ENCODE measurements at regions not wholly inside any gene's neighbourhood (a gene's known extent, or its start where the extent isn't known, plus 50 kb on each side); places are given as distances from the start of the nearest gene placed in this dataset.

GRCh38 chr5:175025077-175025476 lies 300.7 kb downstream of the MSX2 start:
- TF ChIP-seq CTCF (IDR thresholded peaks at IDR 0.05): no peak

GRCh38 chr5:175021841-175022625 lies 297.7 kb downstream of the MSX2 start:
- Histone ChIP-seq H3K4me3 (no peak overlapping the region), H3K9me3 (no peaks in the 10 kb centered on the region), H3K27me3 (no peaks in the 10 kb centered on the region), H3K27ac (no peak overlapping the region), H3K36me3 (no peaks in the 10 kb centered on the region), H3K4me1 (no peaks in the 10 kb centered on the region)
- TF ChIP-seq CTCF (IDR thresholded peaks at IDR 0.05): no peak
- no peak for DNase-seq (ENCODE audit: low spot score)

More at GRCh38 chr5:175025077-175025476, 300.7 kb downstream of the MSX2 start:
- no peaks in the 10 kb centered on the region for H3K27me3 ChIP-seq
- no peaks in the 10 kb centered on the region for H3K36me3 ChIP-seq
- no peaks in the 10 kb centered on the region for H3K4me1 ChIP-seq
- H3K4me3 ChIP-seq: no peak overlapping the region
- DNase-seq (ENCODE audit: low spot score): no peak
- H3K27ac ChIP-seq: no peak overlapping the region
- no peaks in the 10 kb centered on the region for H3K9me3 ChIP-seq

- H3K36me3 ChIP-seq: no peaks in the 10 kb centered on the region
- no peak for TF ChIP-seq CTCF (IDR thresholded peaks at IDR 0.05)
- H3K4me3 ChIP-seq: no peak overlapping the region
- DNase-seq (ENCODE audit: low spot score): no peak
- no peaks in the 10 kb centered on the region for H3K4me1 ChIP-seq
- H3K27me3 ChIP-seq: no peaks in the 10 kb centered on the region
- no peak overlapping the region for H3K27ac ChIP-seq
- H3K9me3 ChIP-seq: no peaks in the 10 kb centered on the region
Measured at GRCh38 chr5:175021321-175021720, 296.9 kb downstream of the MSX2 start.

- Histone ChIP-seq H3K27ac (no peak overlapping the region), H3K27me3 (no peaks in the 10 kb centered on the region), H3K9me3 (no peaks in the 10 kb centered on the region), H3K36me3 (no peaks in the 10 kb centered on the region), H3K4me1 (no peaks in the 10 kb centered on the region), H3K4me3 (no peak overlapping the region)
- no peak for DNase-seq (ENCODE audit: low spot score)
- TF ChIP-seq CTCF (IDR thresholded peaks at IDR 0.05): no peak
Measured at GRCh38 chr5:175015028-175015685, 290.8 kb downstream of the MSX2 start.

- Histone ChIP-seq H3K27ac (no peak overlapping the region), H3K27me3 (no peaks in the 10 kb centered on the region), H3K36me3 (no peaks in the 10 kb centered on the region), H3K4me3 (no peak overlapping the region), H3K9me3 (no peaks in the 10 kb centered on the region), H3K4me1 (no peaks in the 10 kb centered on the region)
- no peak for TF ChIP-seq CTCF (IDR thresholded peaks at IDR 0.05)
- no peak for DNase-seq (ENCODE audit: low spot score)
Measured at GRCh38 chr5:175013251-175013650, 288.9 kb downstream of the MSX2 start.
